ENCODE measurements at regions not wholly inside any gene's neighbourhood (a gene's known extent, or its start where the extent isn't known, plus 50 kb on each side); places are given as distances from the start of the nearest gene placed in this dataset.

DNA sequence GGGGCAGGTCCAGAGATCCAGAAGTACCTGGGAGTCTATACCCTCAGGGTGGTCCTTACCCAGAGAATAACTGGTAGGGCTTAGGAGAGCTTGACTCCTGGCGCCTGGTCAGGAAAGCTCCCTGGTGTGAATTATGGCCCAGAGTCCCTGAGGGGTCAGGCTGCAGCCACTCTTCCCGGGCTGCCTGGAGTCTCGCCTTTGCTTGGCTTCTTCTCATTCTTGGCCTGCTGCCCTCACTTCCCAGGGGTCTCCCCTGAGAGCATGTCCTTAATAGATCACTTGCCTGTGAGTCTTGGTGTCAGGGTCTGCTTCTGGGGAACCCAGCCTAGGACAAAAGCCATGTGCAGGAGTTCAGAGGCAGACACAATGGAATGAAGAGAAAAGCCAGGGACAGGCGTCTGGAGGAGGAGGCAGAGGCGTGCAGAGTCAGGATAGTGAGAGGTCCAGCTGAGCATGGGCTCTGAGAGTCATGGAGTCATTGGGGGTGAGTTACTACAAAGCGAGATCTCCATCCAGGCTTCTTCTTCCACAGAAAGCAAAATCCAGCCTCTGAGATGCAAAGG, 212.3 kb downstream of the TFAP2C start:
- no peak for DNase-seq

DNA sequence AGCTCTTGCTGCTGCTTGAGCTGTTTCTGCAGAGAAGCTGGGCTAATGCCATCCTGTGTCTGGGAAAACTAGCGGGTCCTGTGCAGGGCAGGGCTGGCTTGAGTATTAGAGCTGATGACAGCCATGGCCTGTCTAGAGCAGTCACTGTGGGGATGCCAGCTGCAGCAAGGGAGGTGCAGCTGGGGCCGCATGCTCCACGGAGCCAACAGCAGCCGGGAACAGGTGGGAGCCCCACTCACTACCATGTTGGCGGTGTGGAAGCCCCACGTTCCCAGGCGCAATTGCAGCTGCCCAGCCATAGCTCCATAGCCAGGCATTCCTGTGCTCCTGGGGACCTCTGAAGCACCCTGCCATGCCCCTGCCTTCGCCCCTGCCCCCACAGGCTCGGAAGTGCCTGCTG, 212.9 kb downstream of the TFAP2C start:
- DNase-seq = no peak

DNA sequence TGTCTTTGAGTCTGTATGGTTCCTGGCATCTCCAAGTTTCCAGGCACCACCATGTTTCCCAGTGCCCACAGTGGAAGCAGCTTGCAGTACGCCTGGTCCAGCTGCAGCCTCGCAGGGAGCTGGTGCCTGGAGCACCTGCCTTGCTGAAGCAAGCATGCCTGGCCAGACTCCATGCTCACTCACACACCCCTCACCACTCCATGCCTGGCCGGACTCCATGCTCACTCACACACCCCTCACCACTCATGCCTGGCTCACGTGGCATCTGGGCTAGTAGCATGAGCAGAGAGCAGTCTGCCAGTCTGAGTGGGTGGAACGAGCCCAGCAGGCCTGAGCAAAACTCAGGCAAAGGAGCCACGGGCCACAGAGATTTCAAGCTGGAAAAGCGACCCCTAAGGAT, 214.3 kb downstream of the TFAP2C start:
- DNase-seq = no peak

- DNase-seq = no peak
These were observed 214.7 kb downstream of the TFAP2C start for GRCh38 chr20:56843817-56844216.

- no peak for DNase-seq
These were observed 216.5 kb downstream of the TFAP2C start for GRCh38 chr20:56845546-56846086.

GRCh38 chr20:56848561-56848960, 219.5 kb downstream of the TFAP2C start:
- DNase-seq = no peak

GRCh38 chr20:56851552-56851951, 222.4 kb downstream of the TFAP2C start:
- DNase-seq = no peak

DNA sequence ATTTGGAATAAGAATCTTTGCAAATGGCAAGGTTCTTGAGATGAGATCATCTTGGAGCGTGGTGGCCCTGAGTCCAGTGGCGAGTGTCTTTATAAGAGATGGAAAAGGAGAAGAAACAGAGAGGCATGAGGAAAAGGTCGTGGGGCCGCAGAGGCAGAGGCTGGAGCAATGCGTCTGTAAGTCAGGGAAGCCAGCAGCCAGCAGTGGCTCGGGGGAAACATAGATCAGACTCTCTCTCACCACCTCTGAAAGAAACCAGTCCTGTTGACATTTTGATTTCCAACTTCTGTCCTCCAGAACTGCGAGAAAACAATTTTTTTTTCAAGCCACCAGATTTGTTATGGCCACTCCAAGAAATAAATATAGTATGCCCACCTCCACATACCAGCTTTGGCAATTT, 226.6 kb downstream of the TFAP2C start:
- no peak for DNase-seq

DNA sequence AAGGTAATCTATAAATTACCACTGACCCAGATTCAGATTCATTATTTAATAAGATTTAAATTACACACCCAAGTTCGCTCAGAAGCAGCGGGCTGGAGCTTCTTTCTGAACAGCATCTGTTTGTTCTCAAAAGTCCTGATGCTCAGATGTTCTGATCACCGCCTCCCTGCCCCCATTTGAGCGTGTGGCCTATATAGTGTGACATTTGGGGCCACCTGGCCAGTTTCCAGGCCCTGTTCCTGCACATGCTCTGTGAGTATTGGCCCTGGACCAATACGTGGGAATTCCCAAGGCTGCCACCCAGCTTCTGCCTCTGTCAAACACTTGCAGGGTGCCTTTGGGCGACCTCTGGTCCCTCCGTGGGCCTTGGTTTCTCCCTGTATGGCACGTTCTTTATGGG, 228.8 kb downstream of the TFAP2C start:
- no peak for DNase-seq

- no peak for DNase-seq
These were observed 230.1 kb downstream of the TFAP2C start for GRCh38 chr20:56859039-56859800.

GRCh38 chr20:56859801-56860261, 230.7 kb downstream of the TFAP2C start:
- no peak for DNase-seq

GRCh38 chr20:56860413-56860812, 231.3 kb downstream of the TFAP2C start:
- no peak for DNase-seq

GRCh38 chr20:56861590-56861989, 232.5 kb downstream of the TFAP2C start:
- no peak for DNase-seq

- no peak for DNase-seq
These were observed 235.9 kb downstream of the TFAP2C start for GRCh38 chr20:56865055-56865454.

GRCh38 chr20:56867128-56867527, 238.0 kb downstream of the TFAP2C start:
- no peak for DNase-seq

- no peak for DNase-seq
These were observed 239.6 kb downstream of the TFAP2C start for GRCh38 chr20:56868746-56869145.

DNA sequence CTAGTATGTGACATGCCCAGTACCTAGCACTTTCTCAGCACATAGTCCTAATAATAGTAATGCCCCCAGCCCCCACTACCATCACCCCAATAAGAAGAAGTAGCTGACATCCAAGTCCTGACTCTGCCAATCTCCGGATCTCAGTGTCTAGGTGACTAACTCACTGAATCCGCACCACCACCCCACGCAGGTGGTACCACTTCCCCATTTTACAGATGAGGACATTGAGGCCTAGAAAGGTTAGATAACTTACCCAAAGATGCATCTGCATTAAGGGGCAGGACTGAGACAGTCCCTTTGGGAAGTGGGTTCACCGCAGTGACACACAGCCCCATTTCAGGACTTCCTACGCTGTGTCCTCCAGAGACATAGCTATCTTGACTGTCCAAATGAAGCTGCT, 241.2 kb downstream of the TFAP2C start:
- DNase-seq = peak; percentile 61

- DNase-seq = no peak
These were observed 242.6 kb downstream of the TFAP2C start for GRCh38 chr20:56871691-56872090.

DNA sequence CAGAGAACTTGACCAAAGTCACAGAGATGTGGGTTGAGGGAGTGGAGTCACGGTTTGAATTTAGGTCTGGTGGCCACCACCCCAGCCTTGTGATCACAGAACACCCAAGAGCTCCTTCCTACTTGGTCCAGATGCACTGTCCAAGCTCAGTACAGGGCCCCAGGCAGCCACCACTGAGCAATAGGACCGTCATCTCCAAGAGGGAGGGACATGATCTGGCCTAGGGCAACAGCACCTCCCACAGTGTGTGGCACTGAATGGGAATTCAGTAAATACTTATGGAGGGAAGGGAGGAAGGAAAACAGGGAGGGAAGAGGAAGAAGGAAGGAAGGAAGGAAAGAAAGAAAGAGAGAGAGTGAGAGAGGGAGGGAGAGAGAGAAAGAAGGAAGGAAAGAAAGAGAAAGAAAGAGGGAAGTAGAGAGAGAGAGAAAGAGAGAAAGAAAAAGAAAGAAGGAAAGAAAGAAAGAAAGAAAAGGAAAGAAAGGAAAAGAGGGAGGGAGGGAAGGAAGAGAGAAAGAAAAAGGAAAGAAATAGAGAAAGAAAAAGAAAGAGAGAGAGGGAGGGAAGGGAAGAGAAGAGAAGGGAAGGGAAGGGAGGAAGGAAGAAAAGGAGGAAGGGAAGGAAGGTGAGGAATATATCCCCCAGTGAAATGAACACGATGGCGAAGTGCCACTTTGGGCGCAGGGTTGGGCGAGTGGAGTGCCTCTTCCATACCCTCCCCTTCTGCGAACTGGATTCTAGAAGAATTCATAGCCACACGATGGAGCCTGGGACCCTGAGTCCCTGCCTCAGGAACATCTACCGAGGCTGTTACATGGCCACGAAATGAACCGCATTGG, 243.7 kb downstream of the TFAP2C start:
- no peak for DNase-seq

DNA sequence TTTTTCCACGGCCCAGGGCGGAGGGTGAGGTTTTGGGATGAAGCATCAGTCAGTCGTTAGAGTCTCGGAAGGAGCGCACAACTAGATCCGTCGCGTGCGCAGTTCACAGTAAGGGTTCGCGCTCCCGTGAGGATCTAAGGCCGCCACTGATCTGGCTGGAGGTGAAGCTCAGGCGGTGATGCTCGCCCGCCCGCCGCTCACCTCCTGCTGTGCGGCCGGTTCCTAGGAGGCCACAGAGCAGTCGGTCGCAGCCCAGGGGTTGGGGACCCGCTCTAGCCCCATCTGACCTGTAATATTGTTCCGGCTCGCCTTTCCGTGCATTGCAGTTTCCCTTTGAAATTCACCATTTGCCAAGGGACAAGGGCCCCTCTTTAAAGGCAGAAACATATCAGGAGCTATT, 244.7 kb downstream of the TFAP2C start:
- DNase-seq = no peak

DNA sequence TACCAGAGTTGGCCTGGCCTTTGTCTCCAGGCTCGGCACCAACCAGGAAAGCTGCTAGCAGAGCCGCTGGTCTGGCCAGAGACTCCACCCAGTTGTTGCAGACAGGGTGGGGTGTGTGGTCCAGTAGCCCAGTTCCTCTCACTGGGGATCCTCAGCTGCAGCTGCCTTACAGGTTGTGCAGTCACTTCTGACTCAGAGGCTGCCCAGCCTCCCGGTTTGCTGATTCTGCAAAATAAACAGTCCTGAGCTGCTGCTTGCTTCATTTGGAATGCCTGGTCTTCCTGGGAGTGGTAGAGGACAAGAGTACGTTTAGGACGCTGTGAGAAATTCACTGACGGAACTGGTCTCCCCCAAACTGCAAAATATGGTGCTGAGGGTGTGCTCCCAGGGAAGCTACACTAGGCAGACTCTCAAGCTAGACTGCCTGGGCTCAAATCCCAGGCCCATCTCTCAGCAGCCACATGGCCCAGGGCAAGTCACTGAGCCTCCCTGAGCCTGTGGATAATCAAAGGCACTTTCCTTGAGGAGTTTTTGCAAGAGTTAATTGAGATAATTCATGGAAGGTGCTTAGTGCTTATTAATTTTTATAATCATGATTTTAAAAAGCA, 246.1 kb downstream of the TFAP2C start:
- DNase-seq = peak; percentile 78

GRCh38 chr20:56875803-56876202, 246.7 kb downstream of the TFAP2C start:
- no peak for DNase-seq

DNA sequence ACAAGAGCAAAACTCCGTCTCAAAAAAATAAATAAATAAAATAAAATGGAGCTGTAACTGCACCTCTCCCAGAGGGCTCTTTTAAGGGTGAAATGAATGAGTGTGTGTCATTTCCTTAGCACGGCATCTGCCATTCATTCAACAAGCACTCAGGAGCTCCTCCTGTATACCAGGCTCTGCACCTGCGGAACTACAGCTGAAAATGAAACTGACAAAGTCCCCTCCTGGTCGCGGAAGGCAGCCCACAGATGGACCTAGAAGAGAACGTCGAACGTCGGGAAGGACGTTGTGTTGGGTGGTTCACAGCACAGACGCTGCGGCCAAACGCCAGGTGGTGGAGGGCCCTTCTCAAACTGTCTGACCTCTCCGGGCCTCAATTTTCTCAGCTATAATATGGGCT, 256.4 kb downstream of the TFAP2C start:
- DNase-seq = peak; percentile 38

Measured in RPMI8226 (cell line).